Right cardiac atrium (tissue), 5 donors: ENCODE measurements at regions not wholly inside any gene's neighbourhood (a gene's known extent, or its start where the extent isn't known, plus 50 kb on each side); places are given as distances from the start of the nearest gene placed in this dataset.

Experiments used
- ATAC-seq, 2 donors: fragments of 200-7000 bp; cut with Tn5 transposase; one replicate each; pipeline versions ENCODE4 v1.8.0 to v1.9.1; 2020; ENCODE audit warnings: moderate library complexity in 2 of 2, mild to moderate bottlenecking in 1 of 2
- DNase-seq, 3 donors: peaks; one replicate each; pipeline ENCODE4 v3.0.0-alpha.2; 2020
- H3K27ac ChIP-seq: one replicate; pipeline ENCODE4 v1.5.1; 2013; ENCODE audit warnings: mild to moderate bottlenecking, low read length, control low read depth, moderate library complexity
- H3K27me3 ChIP-seq: one replicate; pipeline ENCODE4 v1.6.1; 2013; ENCODE audit not compliant: control insufficient read depth, insufficient read depth
- H3K4me1 ChIP-seq: one replicate; pipeline ENCODE4 v1.6.1; 2013; ENCODE audit warnings: low read length; ENCODE audit not compliant: control insufficient read depth, insufficient read depth
- H3K4me3 ChIP-seq: one replicate; pipeline ENCODE4 v1.5.1; 2013; ENCODE audit warnings: low read length, control low read depth
- H3K9me3 ChIP-seq: one replicate; pipeline ENCODE4 v1.6.1; 2013; ENCODE audit warnings: low read length; ENCODE audit not compliant: control insufficient read depth
- WGBS: extraction: QIAGEN DNeasy Blood & Tissue Kit; methylation state at CpG from one replicate; pipeline ENCODE4 v1.1.7; 2013; 5-methylcytosine and 5-hydroxymethylcytosine counted together
- intact Hi-C, 4 donors: fragments of 100-400 bp; cut with DNase I; formaldehyde crosslinking; loops; one replicate each; pipeline versions ENCODE4 v1.11.0 to v1.14.0; 2022 to 2023
- donor health status: healthy with polysubstance abuse.
- donor health status: DM: no; HTN: yes; CAD: no.
- donor health status: DM: no; HTN: no; CAD: no.
- donor health status: DM: no; HTN: yes; CAD: no; lungs with severe emphysema.
- donor health status: DM: yes; HTN: yes; CAD: no.

DNA sequence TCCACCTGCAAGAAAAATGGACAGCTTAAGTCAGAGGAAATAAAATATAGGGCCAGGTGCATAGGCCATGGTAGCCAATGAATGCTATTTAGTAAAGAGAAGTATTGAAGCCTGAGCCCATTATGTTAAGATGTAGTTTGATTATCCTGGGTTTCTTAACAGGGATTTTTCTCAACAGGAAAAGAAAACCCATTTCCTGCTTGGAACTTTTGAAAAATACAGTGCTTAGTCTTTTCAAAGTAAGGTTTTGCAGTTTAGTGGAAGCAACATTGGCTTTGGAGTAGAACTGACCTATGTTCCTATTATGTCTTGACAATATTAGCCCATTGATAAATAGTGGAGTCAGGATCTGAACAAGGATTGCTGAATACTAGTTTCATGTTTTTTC, 259.5 kb upstream of the TGFBR2 start:
- Histone ChIP-seq H3K4me3 (no peak overlapping the region), H3K27ac (no peak overlapping the region), H3K4me1 (peaks cover 1% of the 10 kb centered on the region), H3K9me3 (no peaks in the 10 kb centered on the region), H3K27me3 (no peaks in the 10 kb centered on the region)
- intact Hi-C loops: loop anchor here in 1 of 4 donors (10.0 kb wide), 1 partner anchor 108 kb away; no protein-coding TSS in a partner anchor
- ATAC-seq (no peak), DNase-seq (no peak)

DNA sequence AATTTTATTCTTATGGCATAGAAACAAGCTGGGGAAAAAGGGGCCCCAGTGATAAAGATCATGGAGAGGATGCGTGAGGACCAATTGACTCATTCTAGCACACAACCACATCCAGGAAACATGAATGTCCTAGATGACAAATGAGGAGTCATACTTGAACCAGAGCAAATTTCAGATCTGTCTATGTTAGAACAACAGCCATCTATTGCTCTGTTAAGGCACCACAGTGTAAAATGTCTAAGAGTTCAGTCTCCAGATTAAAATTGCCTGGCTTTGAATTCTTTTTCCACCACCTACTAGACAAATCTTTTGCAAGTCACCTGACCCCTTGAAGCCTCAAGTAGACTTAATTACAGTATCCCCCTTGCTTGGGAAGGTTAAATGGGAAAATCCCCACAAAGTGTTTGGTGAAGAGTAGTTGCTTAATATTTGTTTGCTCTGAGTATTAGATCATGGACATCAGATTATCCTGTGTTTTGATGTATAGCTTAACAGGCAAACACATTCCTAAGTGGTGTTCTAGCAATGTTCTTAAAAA, 258.7 kb upstream of the TGFBR2 start:
- Histone ChIP-seq H3K4me1 (peaks cover 1% of the 10 kb centered on the region), H3K4me3 (no peak overlapping the region), H3K9me3 (no peaks in the 10 kb centered on the region), H3K27ac (no peak overlapping the region), H3K27me3 (no peaks in the 10 kb centered on the region)
- ATAC-seq (no peak), DNase-seq (no peak)
- intact Hi-C loops: loop anchor here in 1 of 4 donors (10.0 kb wide), 1 partner anchor 107 kb away; no protein-coding TSS in a partner anchor
- WGBS: 87% methylated on average over 1 of the region's 1 CpG

DNA sequence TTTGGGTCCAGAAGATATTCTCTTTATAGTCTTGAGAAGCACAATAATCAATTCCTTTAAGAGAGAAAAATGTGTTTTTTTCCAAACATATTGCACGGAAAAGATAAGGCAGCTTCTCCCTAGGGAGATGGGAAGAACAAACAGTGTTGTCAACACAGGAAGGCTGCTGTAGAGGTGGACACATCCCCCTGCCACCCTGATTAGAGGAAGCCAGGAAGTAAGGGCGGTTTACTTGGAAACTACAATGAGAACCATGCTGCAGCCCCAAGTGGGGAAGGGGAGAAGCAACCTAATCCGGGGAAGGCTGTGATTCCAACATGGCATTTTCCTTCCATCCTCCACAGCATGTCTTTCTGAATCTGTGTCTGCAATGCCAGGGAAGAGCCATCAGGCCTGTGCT, 256.9 kb upstream of the TGFBR2 start:
- intact Hi-C loops: loop anchor here in 1 of 4 donors (10.0 kb wide), 1 partner anchor 105 kb away; no protein-coding TSS in a partner anchor
- ATAC-seq: peak; percentile 58 to 80
- H3K4me1 ChIP-seq: peaks cover under 1% of the 10 kb centered on the region
- 48% methylated on average over 3 of the region's 3 CpGs for WGBS
- H3K27ac ChIP-seq: peak overlapping the region; percentile 6
- peak in 1 of 3 donors; percentile 33 for DNase-seq
- no peak overlapping the region for H3K4me3 ChIP-seq
- H3K9me3 ChIP-seq: no peaks in the 10 kb centered on the region
- no peaks in the 10 kb centered on the region for H3K27me3 ChIP-seq

DNA sequence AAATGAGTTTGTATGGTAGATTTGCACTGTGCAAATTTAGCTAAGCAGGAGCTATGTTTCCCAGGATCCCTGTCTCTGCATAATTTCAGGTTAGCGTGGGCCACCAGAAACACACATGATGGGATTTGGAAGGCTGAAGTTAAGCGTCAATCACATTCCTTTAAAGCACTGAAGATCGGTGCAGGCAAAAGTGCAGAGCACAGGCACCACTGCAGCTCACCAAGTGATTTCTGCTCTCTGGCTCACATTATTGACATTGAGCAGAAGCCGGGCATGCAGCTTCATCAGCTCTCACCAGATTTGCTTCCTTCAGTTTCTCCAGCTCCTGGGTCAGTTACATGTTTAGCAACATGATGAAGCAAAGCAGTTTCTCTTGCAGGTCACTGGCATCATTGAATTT, 256.4 kb upstream of the TGFBR2 start:
- Histone ChIP-seq H3K4me1 (peaks cover 5% of the 10 kb centered on the region), H3K27ac (no peak overlapping the region), H3K27me3 (no peaks in the 10 kb centered on the region), H3K9me3 (no peaks in the 10 kb centered on the region), H3K4me3 (no peak overlapping the region)
- ATAC-seq: no peak
- intact Hi-C loops: no loop called here
- WGBS: 56% methylated on average over 4 of the region's 4 CpGs
- DNase-seq: no peak

DNA sequence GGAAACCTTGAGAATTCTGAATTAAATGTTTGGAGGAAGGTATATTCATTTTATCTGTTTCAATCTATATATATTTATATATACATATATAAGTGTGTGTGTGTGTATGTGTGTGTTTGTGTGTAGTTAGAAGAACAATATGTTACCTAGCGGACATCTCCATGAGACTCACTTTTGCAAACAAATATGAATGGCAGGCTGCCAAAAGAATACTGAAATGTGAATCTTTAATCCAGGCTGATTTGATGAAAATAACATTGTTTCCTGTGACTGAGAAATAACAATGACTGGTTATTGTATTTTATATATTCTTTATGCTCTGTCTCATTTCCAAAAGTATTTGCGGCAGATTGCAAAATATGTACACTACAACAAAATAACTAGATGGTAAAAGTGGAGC, 255.5 kb upstream of the TGFBR2 start:
- WGBS: 92% methylated on average over 2 of the region's 2 CpGs
- H3K27me3 ChIP-seq: no peaks in the 10 kb centered on the region
- peaks cover 5% of the 10 kb centered on the region for H3K4me1 ChIP-seq
- no peak overlapping the region for H3K27ac ChIP-seq
- H3K9me3 ChIP-seq: no peaks in the 10 kb centered on the region
- DNase-seq: no peak
- intact Hi-C loops: no loop called here
- H3K4me3 ChIP-seq: no peak overlapping the region
- ATAC-seq: no peak

DNA sequence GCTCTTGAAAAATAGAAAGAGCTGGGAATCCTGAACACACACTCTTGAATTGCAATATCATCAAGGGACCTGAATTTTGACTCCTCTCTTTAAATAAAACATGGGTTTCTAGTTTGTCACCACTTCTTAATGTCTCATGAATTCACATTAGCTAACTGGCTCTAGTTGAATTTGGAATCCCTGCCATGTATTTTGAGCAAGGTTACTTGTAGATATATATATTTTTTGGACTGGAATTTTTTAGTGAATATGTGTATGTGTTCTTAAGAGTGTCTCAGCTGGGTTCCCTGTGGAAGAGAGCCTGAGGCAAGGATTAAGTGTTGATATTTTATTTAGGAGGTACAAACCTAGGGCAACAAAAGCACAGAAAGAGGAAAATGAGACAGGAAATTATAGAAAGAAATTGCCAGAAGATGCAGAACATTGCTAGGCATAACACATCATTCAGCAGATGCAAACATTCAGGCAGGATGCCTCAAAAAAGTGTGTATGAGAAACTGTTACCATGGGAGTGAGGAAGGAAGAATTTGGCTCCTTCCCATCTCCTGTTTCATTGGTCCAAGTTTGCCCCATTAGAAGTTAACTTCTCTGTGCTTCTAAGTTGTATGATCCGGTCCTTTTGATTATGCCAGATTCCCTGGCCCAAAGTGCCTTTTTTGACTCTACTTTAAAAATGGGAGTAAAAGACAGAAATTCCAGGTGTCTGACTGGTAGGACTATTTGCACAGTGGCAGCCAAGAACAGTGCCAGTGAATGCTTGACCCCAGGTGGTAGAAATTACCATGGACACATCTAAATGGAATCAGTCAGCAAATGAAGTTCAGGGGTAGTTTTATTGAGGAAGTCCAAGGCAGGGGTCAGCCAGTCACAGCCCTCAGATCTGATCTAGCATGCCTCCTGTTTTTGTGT, 253.7 kb upstream of the TGFBR2 start:
- peak overlapping the region; percentile 48 for H3K27ac ChIP-seq
- no peaks in the 10 kb centered on the region for H3K27me3 ChIP-seq
- no peaks in the 10 kb centered on the region for H3K9me3 ChIP-seq
- no peak overlapping the region for H3K4me3 ChIP-seq
- no peak for DNase-seq
- no peak for ATAC-seq
- 84% methylated on average over 1 of the region's 1 CpG for WGBS
- intact Hi-C loops: no loop called here
- H3K4me1 ChIP-seq: peaks cover 5% of the 10 kb centered on the region

DNA sequence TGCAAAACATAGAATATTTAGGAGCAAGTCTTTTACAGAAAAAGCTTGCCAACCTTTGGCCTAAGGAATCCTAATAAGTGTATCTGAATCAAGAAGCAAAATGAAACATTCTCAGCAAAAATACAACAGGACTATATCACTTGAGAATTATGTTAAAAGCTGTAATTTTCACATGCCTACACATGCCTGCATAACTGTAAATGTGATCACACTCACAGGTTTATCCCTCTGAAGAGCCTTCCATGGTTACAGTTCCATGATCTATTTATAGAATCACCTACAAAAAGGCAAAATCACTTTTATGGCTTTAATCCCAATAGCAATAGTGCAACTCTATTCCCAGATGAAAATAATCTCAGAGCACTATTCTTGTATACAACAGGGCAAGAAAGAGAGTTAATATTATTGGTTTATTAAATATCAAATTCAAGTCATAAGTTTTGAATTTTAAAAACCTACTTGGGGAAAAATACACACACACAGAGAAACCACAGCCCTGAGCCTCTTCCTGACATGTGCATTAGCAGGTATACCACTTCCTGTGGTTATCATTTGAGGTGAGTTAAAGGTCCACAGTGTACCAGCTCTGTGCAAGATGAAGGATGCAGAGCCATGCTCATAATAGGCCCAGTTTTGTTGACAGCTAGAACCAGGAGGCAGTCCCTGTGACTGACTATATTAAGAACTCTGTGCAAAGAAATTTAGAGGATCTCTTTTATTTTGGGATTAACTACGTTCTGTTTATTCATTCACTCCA, 252.5 kb upstream of the TGFBR2 start:
- no peak for DNase-seq
- Histone ChIP-seq H3K4me1 (peaks cover 5% of the 10 kb centered on the region), H3K27me3 (no peaks in the 10 kb centered on the region), H3K9me3 (no peaks in the 10 kb centered on the region), H3K27ac (peak overlapping the region; percentile 94), H3K4me3 (no peak overlapping the region)
- ATAC-seq: peak; percentile 55 to 72
- 23% methylated on average over 1 of the region's 1 CpG for WGBS
- intact Hi-C loops: no loop called here

DNA sequence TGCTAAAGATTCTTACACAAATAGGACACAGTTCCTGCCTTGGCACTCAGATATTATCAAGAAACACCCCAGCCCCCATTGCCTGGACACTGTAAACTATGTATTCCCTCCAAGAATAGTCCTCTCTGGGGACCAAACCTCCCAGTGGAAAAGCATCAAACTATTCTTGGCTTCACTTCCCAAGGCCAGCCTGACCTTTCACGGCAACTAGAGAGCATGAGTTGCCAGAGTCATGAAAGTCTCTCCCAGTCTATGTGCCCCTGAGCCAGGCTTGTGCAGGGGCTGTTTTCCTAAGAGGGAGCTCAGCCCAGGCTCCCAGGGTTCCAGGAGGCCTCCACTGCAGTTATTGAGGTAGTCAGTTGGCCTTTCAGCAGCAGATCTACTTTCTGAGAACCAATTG, 251.9 kb upstream of the TGFBR2 start:
- peak; percentile 77 to 82 for ATAC-seq

DNA sequence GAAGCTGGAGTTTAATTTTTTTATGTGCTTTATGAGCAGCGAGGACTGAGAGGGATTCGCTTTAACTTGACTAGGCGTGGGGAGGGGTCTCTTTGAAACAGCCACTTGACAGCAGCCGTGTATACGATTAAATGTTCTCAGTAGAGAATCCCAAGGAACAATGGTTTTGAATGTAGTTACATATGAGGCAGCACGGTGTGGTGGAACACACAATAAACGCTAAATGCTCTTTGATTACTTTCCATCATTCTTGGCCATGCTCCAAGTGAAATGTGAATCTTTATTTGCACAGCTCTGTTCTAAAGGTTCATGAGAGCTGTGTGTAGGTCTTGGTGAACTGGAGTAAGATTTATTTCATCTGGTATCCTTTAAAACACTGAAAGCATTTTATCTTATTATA, 251.4 kb upstream of the TGFBR2 start:
- no peak overlapping the region for H3K4me3 ChIP-seq
- H3K27ac ChIP-seq: peak overlapping the region; percentile 94
- H3K4me1 ChIP-seq: peaks cover 5% of the 10 kb centered on the region
- no peaks in the 10 kb centered on the region for H3K27me3 ChIP-seq
- no peak for DNase-seq
- intact Hi-C loops: no loop called here
- WGBS: 74% methylated on average over 7 of the region's 7 CpGs
- no peaks in the 10 kb centered on the region for H3K9me3 ChIP-seq
- ATAC-seq: no peak

More for the DNA sequence above, 251.9 kb upstream of the TGFBR2 start:
- WGBS: 19% methylated on average over 1 of the region's 1 CpG
- Histone ChIP-seq H3K27me3 (no peaks in the 10 kb centered on the region), H3K9me3 (no peaks in the 10 kb centered on the region), H3K4me1 (peaks cover 5% of the 10 kb centered on the region), H3K4me3 (no peak overlapping the region), H3K27ac (peak overlapping the region; percentile 94)
- intact Hi-C loops: no loop called here
- peak in 2 of 3 donors; percentile 53 to 55 for DNase-seq

DNA sequence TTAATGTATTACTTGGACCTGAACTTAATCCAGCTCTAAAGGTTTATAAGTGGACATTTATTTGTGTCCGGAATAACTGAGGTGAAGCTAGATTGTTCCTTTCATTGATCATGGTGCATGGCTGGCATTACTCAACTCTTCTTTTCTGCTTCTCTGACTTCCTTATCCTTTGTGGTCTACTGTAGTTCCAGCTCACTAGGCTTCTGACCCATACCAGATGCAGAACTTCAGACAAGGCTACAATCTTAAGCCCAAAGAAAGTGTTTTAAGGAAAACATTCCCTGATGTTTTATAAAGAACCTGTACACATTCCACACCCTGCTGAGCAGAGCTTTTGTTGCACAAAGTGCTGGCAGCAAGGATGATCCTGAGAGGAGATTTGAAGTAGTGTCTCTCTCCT, 250.8 kb upstream of the TGFBR2 start:
- ATAC-seq: no peak

More for the DNA sequence above, 250.8 kb upstream of the TGFBR2 start:
- no peak overlapping the region for H3K4me3 ChIP-seq
- DNase-seq: no peak
- no peaks in the 10 kb centered on the region for H3K27me3 ChIP-seq
- H3K9me3 ChIP-seq: no peaks in the 10 kb centered on the region
- H3K27ac ChIP-seq: no peak overlapping the region
- WGBS: 78% methylated on average over 1 of the region's 1 CpG
- intact Hi-C loops: no loop called here
- H3K4me1 ChIP-seq: peaks cover 5% of the 10 kb centered on the region
